Endothelial cell of umbilical vein (primary cell): ENCODE measurements at regions not wholly inside any gene's neighbourhood (a gene's known extent, or its start where the extent isn't known, plus 50 kb on each side); places are given as distances from the start of the nearest gene placed in this dataset.

ENCODE experiments used
- EZH2 ChIP-seq: IDR thresholded peaks from 2 replicates; pipeline ENCODE4 v1.6.1; 2012; ENCODE audit warnings: borderline replicate concordance, low read depth, mild to moderate bottlenecking, moderate library complexity, low read length, inconsistent platforms; ENCODE audit not compliant: severe bottlenecking
- MAX ChIP-seq: IDR thresholded peaks from 2 replicates; pipeline ENCODE4 v1.6.1; 2011; ENCODE audit not compliant: insufficient read depth, insufficient read length
- TF ChIP-seq, protein P1 (sequence below), 2 donors: IDR thresholded peaks; 1 replicate in 1 of 2; 2 replicates in 1 of 2; pipeline ENCODE4 v1.5.1; 2011; ENCODE audit warnings: low read length in 2 of 2, mild to moderate bottlenecking in 2 of 2, moderate library complexity in 2 of 2, control low read depth in 1 of 2, inconsistent platforms in 1 of 2, low read depth in 1 of 2; ENCODE audit not compliant: insufficient read depth in 1 of 2; ENCODE audit errors: extremely low read depth in 1 of 2

DNA sequence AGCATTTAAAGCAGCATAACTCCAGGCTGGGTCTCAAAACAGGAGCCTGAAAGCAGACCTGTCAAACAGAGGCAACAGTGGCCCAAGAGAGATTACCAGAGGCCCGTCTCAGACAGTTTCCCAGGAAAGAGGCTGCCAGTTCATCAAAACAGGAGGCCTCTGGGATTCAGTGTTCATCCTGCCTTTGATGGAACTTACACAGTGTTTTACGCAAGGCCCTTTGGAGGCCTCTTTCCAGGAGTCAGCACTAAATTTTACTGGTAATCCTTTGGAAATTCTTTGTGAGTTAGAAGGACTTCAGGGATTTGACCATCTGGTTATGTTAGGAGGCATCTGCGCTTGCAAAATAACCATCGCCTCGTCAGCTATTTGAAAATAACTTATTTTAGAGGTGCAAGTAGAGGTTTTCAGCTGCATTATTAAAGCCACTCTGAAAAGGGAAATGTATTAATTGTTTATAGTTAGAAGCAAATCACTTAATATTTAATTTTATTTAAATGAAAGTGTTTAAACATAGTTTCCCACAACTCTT, 501.2 kb upstream of the COBL start:
- TF ChIP-seq, protein P1, sequence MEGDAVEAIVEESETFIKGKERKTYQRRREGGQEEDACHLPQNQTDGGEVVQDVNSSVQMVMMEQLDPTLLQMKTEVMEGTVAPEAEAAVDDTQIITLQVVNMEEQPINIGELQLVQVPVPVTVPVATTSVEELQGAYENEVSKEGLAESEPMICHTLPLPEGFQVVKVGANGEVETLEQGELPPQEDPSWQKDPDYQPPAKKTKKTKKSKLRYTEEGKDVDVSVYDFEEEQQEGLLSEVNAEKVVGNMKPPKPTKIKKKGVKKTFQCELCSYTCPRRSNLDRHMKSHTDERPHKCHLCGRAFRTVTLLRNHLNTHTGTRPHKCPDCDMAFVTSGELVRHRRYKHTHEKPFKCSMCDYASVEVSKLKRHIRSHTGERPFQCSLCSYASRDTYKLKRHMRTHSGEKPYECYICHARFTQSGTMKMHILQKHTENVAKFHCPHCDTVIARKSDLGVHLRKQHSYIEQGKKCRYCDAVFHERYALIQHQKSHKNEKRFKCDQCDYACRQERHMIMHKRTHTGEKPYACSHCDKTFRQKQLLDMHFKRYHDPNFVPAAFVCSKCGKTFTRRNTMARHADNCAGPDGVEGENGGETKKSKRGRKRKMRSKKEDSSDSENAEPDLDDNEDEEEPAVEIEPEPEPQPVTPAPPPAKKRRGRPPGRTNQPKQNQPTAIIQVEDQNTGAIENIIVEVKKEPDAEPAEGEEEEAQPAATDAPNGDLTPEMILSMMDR (IDR thresholded peaks at IDR 0.05; ENCODE audit: extremely low read depth in 1 of 2, insufficient read depth in 1 of 2, low read depth in 1 of 2, low read length in 2 of 2): no peak
- no peak for TF ChIP-seq MAX
- TF ChIP-seq EZH2: no peak
